Cardiac muscle cell (in vitro differentiated cells and primary cell): ENCODE measurements at regions not wholly inside any gene's neighbourhood (a gene's known extent, or its start where the extent isn't known, plus 50 kb on each side); places are given as distances from the start of the nearest gene placed in this dataset.
"Not testable (repeated sequence)": the region's sequence is repeated elsewhere in the genome, so short reads cannot be mapped to it uniquely, and the experiment has no call there.

Experiments
- DNase-seq, 2 donors: peaks; one replicate each; pipeline versions ENCODE4 v3.0.0 to v3.0.0-alpha.2; 2010 to 2017; ENCODE audit warnings: low read depth in 1 of 2, low spot score in 1 of 2
- H3K27ac ChIP-seq: fragments of 200-600 bp; sonication (generic); 2 replicates; pipeline ENCODE4 v1.5.1; 2016
- H3K27me3 ChIP-seq: fragments of 200-600 bp; sonication (generic); 2 replicates; pipeline ENCODE4 v1.6.0; 2016; ENCODE audit warnings: control low read depth
- H3K36me3 ChIP-seq: fragments of 200-600 bp; sonication (generic); 2 replicates; pipeline ENCODE4 v1.5.1; 2016; ENCODE audit warnings: control low read depth
- H3K4me1 ChIP-seq: fragments of 200-600 bp; sonication (generic); 2 replicates; pipeline ENCODE4 v1.8.1; 2017; ENCODE audit warnings: low read depth, mild to moderate bottlenecking, mixed run types
- H3K4me3 ChIP-seq: fragments of 200-600 bp; sonication (generic); 2 replicates; pipeline ENCODE4 v1.5.1; 2016; ENCODE audit warnings: mild to moderate bottlenecking
- H3K9me3 ChIP-seq: fragments of 200-600 bp; sonication (generic); 2 replicates; pipeline ENCODE4 v1.5.1; 2017; ENCODE audit warnings: low read depth, mild to moderate bottlenecking, control low read depth
- TF ChIP-seq, protein P1 (sequence below): IDR thresholded peaks from 2 replicates; pipeline ENCODE4 v1.5.1; 2012; ENCODE audit warnings: low read depth, mild to moderate bottlenecking, low read length

DNA sequence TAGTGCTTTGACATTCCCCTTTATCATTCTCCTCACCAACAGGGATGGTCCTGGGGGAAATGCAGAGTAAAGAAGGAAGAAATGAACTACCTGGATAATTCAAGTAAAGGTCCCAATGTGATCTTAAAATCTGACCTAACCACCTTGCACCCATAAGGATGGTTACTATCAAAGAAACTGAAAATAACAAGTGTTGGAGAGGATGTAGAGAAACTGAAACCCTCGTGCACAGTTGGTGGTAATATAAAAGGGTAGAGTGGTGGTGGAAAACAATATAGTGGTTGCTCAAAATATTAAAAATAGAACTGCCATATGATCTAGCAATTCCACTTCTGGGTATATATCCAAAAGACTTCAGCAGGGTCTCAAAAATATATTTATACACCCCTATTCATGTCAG is 298.6 kb upstream of the PPARGC1A start:
- no peak overlapping the region for H3K4me3 ChIP-seq
- TF ChIP-seq, protein P1, sequence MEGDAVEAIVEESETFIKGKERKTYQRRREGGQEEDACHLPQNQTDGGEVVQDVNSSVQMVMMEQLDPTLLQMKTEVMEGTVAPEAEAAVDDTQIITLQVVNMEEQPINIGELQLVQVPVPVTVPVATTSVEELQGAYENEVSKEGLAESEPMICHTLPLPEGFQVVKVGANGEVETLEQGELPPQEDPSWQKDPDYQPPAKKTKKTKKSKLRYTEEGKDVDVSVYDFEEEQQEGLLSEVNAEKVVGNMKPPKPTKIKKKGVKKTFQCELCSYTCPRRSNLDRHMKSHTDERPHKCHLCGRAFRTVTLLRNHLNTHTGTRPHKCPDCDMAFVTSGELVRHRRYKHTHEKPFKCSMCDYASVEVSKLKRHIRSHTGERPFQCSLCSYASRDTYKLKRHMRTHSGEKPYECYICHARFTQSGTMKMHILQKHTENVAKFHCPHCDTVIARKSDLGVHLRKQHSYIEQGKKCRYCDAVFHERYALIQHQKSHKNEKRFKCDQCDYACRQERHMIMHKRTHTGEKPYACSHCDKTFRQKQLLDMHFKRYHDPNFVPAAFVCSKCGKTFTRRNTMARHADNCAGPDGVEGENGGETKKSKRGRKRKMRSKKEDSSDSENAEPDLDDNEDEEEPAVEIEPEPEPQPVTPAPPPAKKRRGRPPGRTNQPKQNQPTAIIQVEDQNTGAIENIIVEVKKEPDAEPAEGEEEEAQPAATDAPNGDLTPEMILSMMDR: no peak
- H3K27ac ChIP-seq: no peak overlapping the region
- H3K4me1 ChIP-seq: no peaks in the 10 kb centered on the region
- H3K27me3 ChIP-seq: peaks cover 3% of the 10 kb centered on the region
- no peaks in the 10 kb centered on the region for H3K36me3 ChIP-seq
- no peak for DNase-seq
- H3K9me3 ChIP-seq: no peaks in the 10 kb centered on the region

- no peaks in the 10 kb centered on the region for H3K4me1 ChIP-seq
- H3K9me3 ChIP-seq: no peaks in the 10 kb centered on the region
- H3K27ac ChIP-seq: no peak overlapping the region
- H3K27me3 ChIP-seq: peaks cover 3% of the 10 kb centered on the region
- TF ChIP-seq, protein P1: no peak
- DNase-seq: no peak
- no peaks in the 10 kb centered on the region for H3K36me3 ChIP-seq
- no peak overlapping the region for H3K4me3 ChIP-seq
These were observed 296.6 kb upstream of the PPARGC1A start for GRCh38 chr4:24186466-24186865.

DNA sequence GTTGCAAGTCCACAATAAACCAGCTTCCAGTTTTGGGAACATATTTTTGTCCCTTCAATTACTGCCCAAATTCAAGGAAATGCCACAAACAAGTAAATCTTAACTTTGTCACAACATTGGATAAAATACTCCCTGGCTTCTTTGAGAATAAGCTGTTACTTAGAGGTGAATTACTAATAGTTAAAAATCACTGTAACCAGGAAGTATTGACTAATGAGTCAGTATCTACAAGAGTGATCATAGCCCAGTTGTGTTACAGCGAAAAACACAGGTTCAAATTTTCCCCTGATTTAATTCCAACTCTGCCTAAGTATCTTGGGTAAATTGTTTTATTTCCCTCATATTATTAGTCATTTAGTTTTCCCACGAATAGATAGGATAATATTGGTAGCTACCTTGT is 291.2 kb upstream of the PPARGC1A start:
- TF ChIP-seq, protein P1: no peak
- Histone ChIP-seq H3K4me1 (no peaks in the 10 kb centered on the region), H3K4me3 (no peak overlapping the region), H3K27me3 (no peaks in the 10 kb centered on the region), H3K27ac (no peak overlapping the region), H3K9me3 (no peaks in the 10 kb centered on the region), H3K36me3 (no peaks in the 10 kb centered on the region)
- no peak for DNase-seq

DNA sequence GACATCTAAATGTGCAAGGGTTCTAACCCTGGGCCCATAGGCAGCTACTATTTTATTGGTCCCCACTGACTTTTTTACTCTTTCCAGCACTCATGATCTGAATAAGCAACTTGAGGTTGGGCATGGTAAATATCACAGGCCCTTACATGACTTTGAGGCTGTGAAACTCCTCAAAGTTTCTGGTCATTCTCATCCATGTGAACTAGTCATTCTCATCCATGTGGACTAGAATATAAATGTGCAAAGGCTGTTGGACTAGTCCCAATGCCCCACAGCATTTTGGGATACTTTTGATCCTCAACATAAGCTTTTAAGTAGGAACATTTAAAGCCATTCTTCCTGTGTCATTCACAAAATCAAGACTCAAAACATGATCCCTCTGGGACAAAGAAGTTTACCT is 290.7 kb upstream of the PPARGC1A start:
- no peak overlapping the region for H3K27ac ChIP-seq
- TF ChIP-seq, protein P1: no peak
- no peaks in the 10 kb centered on the region for H3K9me3 ChIP-seq
- DNase-seq: no peak
- no peaks in the 10 kb centered on the region for H3K36me3 ChIP-seq
- no peaks in the 10 kb centered on the region for H3K27me3 ChIP-seq
- no peak overlapping the region for H3K4me3 ChIP-seq
- H3K4me1 ChIP-seq: no peaks in the 10 kb centered on the region

GRCh38 chr4:24179201-24179840 is 289.5 kb upstream of the PPARGC1A start:
- no peaks in the 10 kb centered on the region for H3K9me3 ChIP-seq
- H3K4me1 ChIP-seq: no peaks in the 10 kb centered on the region
- no peaks in the 10 kb centered on the region for H3K36me3 ChIP-seq
- TF ChIP-seq, protein P1: no peak
- no peaks in the 10 kb centered on the region for H3K27me3 ChIP-seq
- H3K27ac ChIP-seq: no peak overlapping the region
- no peak for DNase-seq
- no peak overlapping the region for H3K4me3 ChIP-seq

GRCh38 chr4:24177443-24177842 is 287.6 kb upstream of the PPARGC1A start:
- not testable (repeated sequence) for H3K4me3 ChIP-seq, H3K36me3 ChIP-seq, H3K27me3 ChIP-seq, H3K9me3 ChIP-seq, H3K4me1 ChIP-seq, H3K27ac ChIP-seq, DNase-seq
